Uterus (tissue), 2 donors: ENCODE measurements at regions not wholly inside any gene's neighbourhood (a gene's known extent, or its start where the extent isn't known, plus 50 kb on each side); places are given as distances from the start of the nearest gene placed in this dataset.
"Not testable (repeated sequence)": the region's sequence is repeated elsewhere in the genome, so short reads cannot be mapped to it uniquely, and the experiment has no call there.

Experiments
- CTCF ChIP-seq, 4 experiments: fragments of 200-600 bp in 2 of 4; fragments of 450-650 bp in 2 of 4; sonication (generic) in 2 of 4; IDR thresholded peaks; one replicate each; pipeline ENCODE4 v1.5.1; 2016 to 2019; ENCODE audit warnings: antibody characterized with exemption in 4 of 4, mild to moderate bottlenecking in 2 of 4, moderate library complexity in 1 of 4
- POLR2A ChIP-seq, 2 donors: fragments of 450-650 bp; IDR thresholded peaks; one replicate each; pipeline ENCODE4 v1.6.1; 2016; ENCODE audit warnings: antibody characterized with exemption in 2 of 2, mild to moderate bottlenecking in 1 of 2, moderate library complexity in 1 of 2

- not testable (repeated sequence) for TF ChIP-seq CTCF, POLR2A (IDR thresholded peaks at IDR 0.05)
These were observed 246.2 kb upstream of the THUMPD2 start for GRCh38 chr2:40025276-40025675.
